HEK293T (cell line): ENCODE measurements at regions not wholly inside any gene's neighbourhood (a gene's known extent, or its start where the extent isn't known, plus 50 kb on each side); places are given as distances from the start of the nearest gene placed in this dataset.

Source experiments
- ARNT ChIP-seq: fragments of 450-650 bp; IDR thresholded peaks from 2 replicates; pipeline ENCODE4 v1.6.1; 2017; ENCODE audit warnings: mild to moderate bottlenecking
- BHLHE40 ChIP-seq: fragments of 450-650 bp; IDR thresholded peaks from 2 replicates; pipeline ENCODE4 v1.6.1; 2016; ENCODE audit warnings: mild to moderate bottlenecking, moderate library complexity, borderline replicate concordance
- ELF4 ChIP-seq: fragments of 450-650 bp; IDR thresholded peaks from 2 replicates; pipeline ENCODE4 v1.6.1; 2017; ENCODE audit warnings: antibody characterized with exemption
- FOXA1 ChIP-seq: fragments of 450-650 bp; IDR thresholded peaks from 2 replicates; pipeline ENCODE4 v1.6.1; 2016; ENCODE audit warnings: mild to moderate bottlenecking
- FOXK2 ChIP-seq: fragments of 450-650 bp; IDR thresholded peaks from 2 replicates; pipeline ENCODE4 v1.6.1; 2016; ENCODE audit warnings: mild to moderate bottlenecking
- FOXM1 ChIP-seq: fragments of 450-650 bp; IDR thresholded peaks from 2 replicates; pipeline ENCODE4 v1.6.1; 2017; ENCODE audit warnings: mild to moderate bottlenecking, borderline replicate concordance
- L3MBTL2 ChIP-seq: fragments of 450-650 bp; conservative IDR thresholded peaks from 2 replicates; pipeline ENCODE4 v1.6.1; 2016; ENCODE audit warnings: mild to moderate bottlenecking
- LEF1 ChIP-seq: fragments of 450-650 bp; IDR thresholded peaks from 2 replicates; pipeline ENCODE4 v1.6.1; 2017; ENCODE audit warnings: mild to moderate bottlenecking, borderline replicate concordance
- NFRKB ChIP-seq: fragments of 450-650 bp; IDR thresholded peaks from 2 replicates; pipeline ENCODE4 v1.6.1; 2016; ENCODE audit warnings: mild to moderate bottlenecking, moderate library complexity
- SP1 ChIP-seq: fragments of 450-650 bp; IDR thresholded peaks from 2 replicates; pipeline ENCODE4 v1.6.1; 2017
- SUZ12 ChIP-seq: fragments of 450-650 bp; IDR thresholded peaks from 2 replicates; pipeline ENCODE4 v1.6.1; 2016; ENCODE audit warnings: mild to moderate bottlenecking
- TARDBP ChIP-seq: fragments of 450-650 bp; IDR thresholded peaks from 2 replicates; pipeline ENCODE4 v1.6.1; 2016
- ZNF384 ChIP-seq: fragments of 450-650 bp; IDR thresholded peaks from 2 replicates; pipeline ENCODE4 v1.6.1; 2016

GRCh38 chr3:124398594-124398993, 331.7 kb upstream of the UMPS start:
- TF ChIP-seq FOXM1: no peak
- TF ChIP-seq FOXK2: no peak
- TF ChIP-seq TARDBP: no peak
- TF ChIP-seq ARNT: no peak
- no peak for TF ChIP-seq NFRKB
- no peak for TF ChIP-seq BHLHE40
- no peak for TF ChIP-seq SP1
- TF ChIP-seq L3MBTL2: no peak
- TF ChIP-seq ELF4: no peak
- TF ChIP-seq SUZ12: no peak
- no peak for TF ChIP-seq ZNF384
- TF ChIP-seq LEF1: no peak
- no peak for TF ChIP-seq FOXA1
